CD14-positive monocyte (primary cell): ENCODE measurements at regions not wholly inside any gene's neighbourhood (a gene's known extent, or its start where the extent isn't known, plus 50 kb on each side); places are given as distances from the start of the nearest gene placed in this dataset.

ENCODE experiments used
- DNase-seq, 3 donors: peaks; one replicate each; pipeline ENCODE4 v3.0.0-alpha.2; 2011 to 2022
- H2AFZ ChIP-seq: 2 replicates; pipeline ENCODE4 v1.6.0; 2012; ENCODE audit warnings: mild to moderate bottlenecking, low read depth, low read length, inconsistent platforms; ENCODE audit not compliant: insufficient read depth, poor library complexity, severe bottlenecking
- H3K27ac ChIP-seq, 2 donors: 1 replicate in 1 of 2; 2 replicates in 1 of 2; pipeline ENCODE4 v1.5.1; 2012 to 2013; ENCODE audit warnings: low read length in 2 of 2, control low read depth in 1 of 2, inconsistent platforms in 1 of 2, low read depth in 1 of 2, mild to moderate bottlenecking in 1 of 2
- H3K27me3 ChIP-seq, 2 donors: one replicate each; pipeline versions ENCODE4 v1.6.0 to v1.6.1; 2011 to 2013; ENCODE audit warnings: low read length in 2 of 2; ENCODE audit not compliant: control insufficient read depth in 2 of 2, insufficient read depth in 2 of 2
- H3K36me3 ChIP-seq, 2 donors: replicated peaks in 1 of 2; 1 replicate in 1 of 2; 2 replicates in 1 of 2; pipeline versions ENCODE4 v1.5.1 to v1.6.1; 2012 to 2013; ENCODE audit warnings: low read length in 2 of 2, control low read depth in 1 of 2, inconsistent platforms in 1 of 2, mild to moderate bottlenecking in 1 of 2; ENCODE audit not compliant: insufficient read depth in 2 of 2, control insufficient read depth in 1 of 2
- H3K4me1 ChIP-seq, 2 donors: 1 replicate in 1 of 2; 2 replicates in 1 of 2; pipeline versions ENCODE4 v1.5.1 to v1.6.1; 2012 to 2013; ENCODE audit warnings: low read length in 2 of 2, control low read depth in 1 of 2, inconsistent platforms in 1 of 2, mild to moderate bottlenecking in 1 of 2, moderate library complexity in 1 of 2; ENCODE audit not compliant: insufficient read depth in 2 of 2, control insufficient read depth in 1 of 2
- H3K4me2 ChIP-seq: replicated peaks from 2 replicates; pipeline ENCODE3; 2012; ENCODE audit warnings: low read length, moderate library complexity, mild to moderate bottlenecking; ENCODE audit not compliant: poor library complexity, severe bottlenecking; ENCODE audit errors: extremely low read depth
- H3K4me3 ChIP-seq, 3 experiments: fragments of 200-600 bp in 1 of 3; sonication (generic) in 1 of 3; replicated peaks in 1 of 3; 1 replicate in 2 of 3; 2 replicates in 1 of 3; pipeline ENCODE4 v1.5.1; 2011 to 2013; ENCODE audit warnings: low read length in 3 of 3, mild to moderate bottlenecking in 3 of 3, control low read depth in 2 of 3, low read depth in 2 of 3, inconsistent platforms in 1 of 3, moderate library complexity in 1 of 3
- H3K79me2 ChIP-seq: 2 replicates; pipeline ENCODE4 v1.6.0; 2012; ENCODE audit warnings: mild to moderate bottlenecking, control low read depth, inconsistent platforms, low read length, moderate library complexity; ENCODE audit not compliant: insufficient read depth
- H3K9ac ChIP-seq: 2 replicates; pipeline ENCODE4 v1.6.0; 2017; ENCODE audit warnings: low read length, mild to moderate bottlenecking; ENCODE audit not compliant: insufficient read depth, poor library complexity, severe bottlenecking
- H3K9me3 ChIP-seq, 2 donors: replicated peaks in 1 of 2; 1 replicate in 1 of 2; 2 replicates in 1 of 2; pipeline versions ENCODE4 v1.5.1 to v1.6.1; 2012 to 2013; ENCODE audit warnings: low read length in 2 of 2, control low read depth in 1 of 2; ENCODE audit not compliant: control insufficient read depth in 1 of 2, insufficient read depth in 1 of 2
- H4K20me1 ChIP-seq: 2 replicates; pipeline ENCODE4 v1.6.0; 2012; ENCODE audit warnings: mild to moderate bottlenecking, low read length, control low read depth, moderate library complexity; ENCODE audit not compliant: insufficient read depth
- H3K27ac Mint-ChIP-seq, 7 donors: one replicate each; pipeline ENCODE4 v1.8.0; 2020; ENCODE audit warnings: mild to moderate bottlenecking in 7 of 7, mixed read lengths in 7 of 7, moderate library complexity in 6 of 7, inconsistent platforms in 2 of 7
- H3K27me3 Mint-ChIP-seq, 3 donors: one replicate each; pipeline ENCODE4 v1.8.0; 2021 to 2022; ENCODE audit warnings: low read depth in 3 of 3, mild to moderate bottlenecking in 3 of 3, mixed read lengths in 3 of 3, moderate library complexity in 3 of 3, inconsistent platforms in 1 of 3
- H3K36me3 Mint-ChIP-seq, 2 donors: one replicate each; pipeline ENCODE4 v1.8.0; 2020; ENCODE audit warnings: mixed read lengths in 2 of 2, inconsistent platforms in 1 of 2, mild to moderate bottlenecking in 1 of 2
- H3K4me1 Mint-ChIP-seq: one replicate; pipeline ENCODE4 v1.8.0; 2020; ENCODE audit warnings: mild to moderate bottlenecking, mixed read lengths
- H3K4me3 Mint-ChIP-seq, 2 donors: one replicate each; pipeline ENCODE4 v1.8.0; 2020; ENCODE audit warnings: mild to moderate bottlenecking in 2 of 2, mixed read lengths in 2 of 2, moderate library complexity in 1 of 2
- H3K9me3 Mint-ChIP-seq, 7 donors: one replicate each; pipeline ENCODE4 v1.8.0; 2020 to 2022; ENCODE audit warnings: mixed read lengths in 7 of 7, mild to moderate bottlenecking in 6 of 7, moderate library complexity in 6 of 7, inconsistent platforms in 2 of 7
- CTCF ChIP-seq: fragments of 200-600 bp; IDR thresholded peaks from one replicate; pipeline ENCODE4 v1.8.0; 2022; ENCODE audit warnings: antibody characterized with exemption, mild to moderate bottlenecking
- WGBS: methylation state at CpG from one replicate; pipeline ENCODE4 v1.1.5; 2013; ENCODE audit warnings: missing lambda C conversion rate; ENCODE audit not compliant: insufficient coverage; 5-methylcytosine and 5-hydroxymethylcytosine counted together
- intact Hi-C, 2 donors: fragments of 100-400 bp; cut with micrococcal nuclease; formaldehyde crosslinking; loops; one replicate each; pipeline versions ENCODE4 v1.15.0 to v1.15.1; 2023

GRCh38 chr10:11683529-11684320 is 58.5 kb upstream of the ECHDC3 start:
- Histone ChIP-seq H4K20me1 (no peaks in the 10 kb centered on the region), H3K4me2 (no peak overlapping the region), H3K4me1 (peaks cover 49 to 54% of the 10 kb centered on the region in 2 donors), H3K79me2 (no peaks in the 10 kb centered on the region), H3K36me3 (no peaks in the 10 kb centered on the region), H2AFZ (no peak overlapping the region), H3K27ac (no peak overlapping the region), H3K27me3 (peaks cover 15 to 25% of the 10 kb centered on the region in 2 donors), H3K9ac (no peak overlapping the region), H3K4me3 (peak overlapping the region in 1 of 3 experiments; percentile 74), H3K9me3 (no peaks in the 10 kb centered on the region)
- 64% methylated on average over 6 of the region's 14 CpGs for WGBS
- Mint-ChIP-seq H3K36me3 (peaks cover 0 to 7% of the 10 kb centered on the region in 2 donors), H3K27me3 (peaks cover 20 to 46% (median 34%) of the 10 kb centered on the region in 3 donors), H3K9me3 (peaks cover 0 to 5% (median 0%) of the 10 kb centered on the region in 7 donors), H3K27ac (peak overlapping the region in 4 of 7 donors; percentile 50 to 95 (median 76)), H3K4me3 (peak overlapping the region; percentile 6 to 98), H3K4me1 (peaks cover 64% of the 10 kb centered on the region)
- peak in 2 of 3 donors; percentile 12 to 14 for DNase-seq
- intact Hi-C loops = no loop called here
- TF ChIP-seq CTCF = no peak

- Mint-ChIP-seq H3K27me3 (peaks cover 20 to 54% (median 38%) of the 10 kb centered on the region in 3 donors), H3K36me3 (peaks cover 0 to 7% of the 10 kb centered on the region in 2 donors), H3K9me3 (peaks cover 0 to 5% (median 0%) of the 10 kb centered on the region in 7 donors), H3K4me1 (peaks cover 60% of the 10 kb centered on the region), H3K4me3 (no peak overlapping the region), H3K27ac (peak overlapping the region in 1 of 7 donors; percentile 31)
- no peaks in the 10 kb centered on the region for H4K20me1 ChIP-seq
- no peaks in the 10 kb centered on the region for H3K79me2 ChIP-seq
- intact Hi-C loops = no loop called here
- H3K4me3 ChIP-seq = no peak overlapping the region
- WGBS = 95% methylated on average over 9 of the region's 14 CpGs
- H3K27ac ChIP-seq = no peak overlapping the region
- H3K36me3 ChIP-seq = no peaks in the 10 kb centered on the region
- H3K9ac ChIP-seq = no peak overlapping the region
- peaks cover 49 to 54% of the 10 kb centered on the region in 2 donors for H3K4me1 ChIP-seq
- H3K27me3 ChIP-seq = peaks cover 15 to 25% of the 10 kb centered on the region in 2 donors
- no peak overlapping the region for H3K4me2 ChIP-seq
- no peak overlapping the region for H2AFZ ChIP-seq
- TF ChIP-seq CTCF = no peak
- H3K9me3 ChIP-seq = no peaks in the 10 kb centered on the region
- no peak for DNase-seq
These were observed 59.3 kb upstream of the ECHDC3 start for GRCh38 chr10:11682851-11683250.
